ENCODE measurements at regions not wholly inside any gene's neighbourhood (a gene's known extent, or its start where the extent isn't known, plus 50 kb on each side); places are given as distances from the start of the nearest gene placed in this dataset.

GRCh38 chr12:74781991-74782485 lies 244.4 kb downstream of the ATXN7L3B start:
- TF ChIP-seq POLR2A (IDR thresholded peaks at IDR 0.05; ENCODE audit: low read depth, low read length) = no peak
- TF ChIP-seq ZNF207 (IDR thresholded peaks at IDR 0.05; ENCODE audit: borderline replicate concordance) = no peak
- no peak for TF ChIP-seq FOXK2 (IDR thresholded peaks at IDR 0.05)
- no peak for TF ChIP-seq FOXM1 (IDR thresholded peaks at IDR 0.05; ENCODE audit: low read depth, low read length)
- no peak for TF ChIP-seq E4F1 (IDR thresholded peaks at IDR 0.05; ENCODE audit: borderline replicate concordance, partially characterized antibody)
- TF ChIP-seq CBX5 (IDR thresholded peaks at IDR 0.05; ENCODE audit: low read depth) = no peak
